GM12878 (cell line): ENCODE measurements at regions not wholly inside any gene's neighbourhood (a gene's known extent, or its start where the extent isn't known, plus 50 kb on each side); places are given as distances from the start of the nearest gene placed in this dataset.

Experiments
- ATF7 ChIP-seq: fragments of 450-650 bp; IDR thresholded peaks from 2 replicates; pipeline ENCODE4 v1.6.1; 2016; ENCODE audit warnings: low read depth, mild to moderate bottlenecking
- ETV6 ChIP-seq, 2 experiments: fragments of 450-650 bp in 1 of 2; IDR thresholded peaks in 1 of 2; conservative IDR thresholded peaks in 1 of 2; 2 replicates each; pipeline ENCODE4 v1.6.1; 2014; ENCODE audit warnings: antibody characterized with exemption in 1 of 2, borderline replicate concordance in 1 of 2, low read depth in 1 of 2, mild to moderate bottlenecking in 1 of 2, moderate library complexity in 1 of 2
- HCFC1 ChIP-seq: fragments of 150-350 bp; IDR thresholded peaks from 2 replicates; pipeline ENCODE4 v1.6.1; 2014; ENCODE audit warnings: low read length
- SUZ12 ChIP-seq: fragments of 200-600 bp; sonication (generic); IDR thresholded peaks from one replicate; pipeline ENCODE4 v1.6.1; 2018; ENCODE audit warnings: antibody characterized with exemption, mild to moderate bottlenecking; ENCODE audit not compliant: unreplicated experiment
- TARDBP ChIP-seq: IDR thresholded peaks from 2 replicates; pipeline ENCODE4 v1.6.1; 2016; ENCODE audit warnings: borderline replicate concordance
- TBL1XR1 ChIP-seq: IDR thresholded peaks from 2 replicates; pipeline ENCODE4 v1.6.1; 2012; ENCODE audit warnings: low read depth, low read length, improper control_type of control experiment
- TF ChIP-seq, protein P1 (sequence below), 3 experiments: IDR thresholded peaks in 2 of 3; conservative IDR thresholded peaks in 1 of 3; 2 replicates each; pipeline ENCODE4 v1.5.1; 2011; ENCODE audit warnings: low read depth in 3 of 3, low read length in 3 of 3, mild to moderate bottlenecking in 3 of 3, control low read depth in 2 of 3, moderate library complexity in 2 of 3, inconsistent platforms in 1 of 3, mixed read lengths in 1 of 3; ENCODE audit not compliant: control insufficient read depth in 2 of 3, insufficient read depth in 1 of 3; ENCODE audit errors: extremely low read depth in 1 of 3
- TF ChIP-seq, protein P2 (sequence below): fragments of 450-650 bp; IDR thresholded peaks from 2 replicates; pipeline ENCODE4 v1.6.1; 2017; ENCODE audit warnings: low read depth, mild to moderate bottlenecking, moderate library complexity
- TF ChIP-seq, protein P3 (sequence below): IDR thresholded peaks from 2 replicates; pipeline ENCODE4 v1.6.1; 2012; ENCODE audit warnings: mild to moderate bottlenecking, low read depth, low read length
- TF ChIP-seq, protein P4 (sequence below): fragments of 150-350 bp; IDR thresholded peaks from 2 replicates; pipeline ENCODE4 v1.6.1; 2014; ENCODE audit warnings: mild to moderate bottlenecking, low read depth, low read length
- TF ChIP-seq, protein P5 (sequence below): fragments of 450-650 bp; IDR thresholded peaks from 2 replicates; pipeline ENCODE4 v1.6.1; 2018; ENCODE audit warnings: borderline replicate concordance, mild to moderate bottlenecking; ENCODE audit not compliant: partially characterized antibody

DNA sequence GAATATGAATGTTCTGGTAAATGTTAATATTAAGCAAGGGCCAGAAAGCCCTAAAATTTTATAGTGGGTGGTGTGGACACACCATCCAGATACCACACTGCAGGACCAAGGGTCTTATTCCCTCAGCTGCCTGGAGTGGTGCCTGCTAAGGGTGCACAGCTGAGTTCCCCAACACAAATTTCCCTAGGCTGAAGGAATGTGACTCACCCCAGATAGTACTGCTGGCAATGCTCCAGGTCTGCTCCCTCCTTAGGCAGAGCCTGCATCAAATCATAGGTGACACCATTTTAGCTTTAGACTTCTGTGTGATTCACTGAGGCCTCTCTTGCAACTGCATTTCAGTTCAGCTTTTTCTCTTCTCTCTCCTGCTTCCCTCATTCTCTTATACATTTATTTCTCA lies 321.1 kb downstream of the SATB2 start:
- TF ChIP-seq, protein P1, sequence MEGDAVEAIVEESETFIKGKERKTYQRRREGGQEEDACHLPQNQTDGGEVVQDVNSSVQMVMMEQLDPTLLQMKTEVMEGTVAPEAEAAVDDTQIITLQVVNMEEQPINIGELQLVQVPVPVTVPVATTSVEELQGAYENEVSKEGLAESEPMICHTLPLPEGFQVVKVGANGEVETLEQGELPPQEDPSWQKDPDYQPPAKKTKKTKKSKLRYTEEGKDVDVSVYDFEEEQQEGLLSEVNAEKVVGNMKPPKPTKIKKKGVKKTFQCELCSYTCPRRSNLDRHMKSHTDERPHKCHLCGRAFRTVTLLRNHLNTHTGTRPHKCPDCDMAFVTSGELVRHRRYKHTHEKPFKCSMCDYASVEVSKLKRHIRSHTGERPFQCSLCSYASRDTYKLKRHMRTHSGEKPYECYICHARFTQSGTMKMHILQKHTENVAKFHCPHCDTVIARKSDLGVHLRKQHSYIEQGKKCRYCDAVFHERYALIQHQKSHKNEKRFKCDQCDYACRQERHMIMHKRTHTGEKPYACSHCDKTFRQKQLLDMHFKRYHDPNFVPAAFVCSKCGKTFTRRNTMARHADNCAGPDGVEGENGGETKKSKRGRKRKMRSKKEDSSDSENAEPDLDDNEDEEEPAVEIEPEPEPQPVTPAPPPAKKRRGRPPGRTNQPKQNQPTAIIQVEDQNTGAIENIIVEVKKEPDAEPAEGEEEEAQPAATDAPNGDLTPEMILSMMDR (IDR thresholded peaks at IDR 0.05 in 2 of 3, conservative IDR thresholded peaks at IDR 0.05 in 1 of 3; ENCODE audit: control insufficient read depth in 2 of 3, extremely low read depth in 1 of 3, insufficient read depth in 1 of 3, low read depth in 3 of 3, low read length in 3 of 3) = no peak
- TF ChIP-seq, protein P2, sequence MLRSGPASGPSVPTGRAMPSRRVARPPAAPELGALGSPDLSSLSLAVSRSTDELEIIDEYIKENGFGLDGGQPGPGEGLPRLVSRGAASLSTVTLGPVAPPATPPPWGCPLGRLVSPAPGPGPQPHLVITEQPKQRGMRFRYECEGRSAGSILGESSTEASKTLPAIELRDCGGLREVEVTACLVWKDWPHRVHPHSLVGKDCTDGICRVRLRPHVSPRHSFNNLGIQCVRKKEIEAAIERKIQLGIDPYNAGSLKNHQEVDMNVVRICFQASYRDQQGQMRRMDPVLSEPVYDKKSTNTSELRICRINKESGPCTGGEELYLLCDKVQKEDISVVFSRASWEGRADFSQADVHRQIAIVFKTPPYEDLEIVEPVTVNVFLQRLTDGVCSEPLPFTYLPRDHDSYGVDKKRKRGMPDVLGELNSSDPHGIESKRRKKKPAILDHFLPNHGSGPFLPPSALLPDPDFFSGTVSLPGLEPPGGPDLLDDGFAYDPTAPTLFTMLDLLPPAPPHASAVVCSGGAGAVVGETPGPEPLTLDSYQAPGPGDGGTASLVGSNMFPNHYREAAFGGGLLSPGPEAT = no peak
- TF ChIP-seq SUZ12 (no peak), HCFC1 (no peak), TBL1XR1 (no peak), ATF7 (no peak), TARDBP (no peak), ETV6 (conservative IDR thresholded peaks at IDR 0.05 in 1 of 2, IDR thresholded peaks at IDR 0.05 in 1 of 2; ENCODE audit: borderline replicate concordance in 1 of 2, low read depth in 1 of 2) (no peak)
- TF ChIP-seq, protein P3, sequence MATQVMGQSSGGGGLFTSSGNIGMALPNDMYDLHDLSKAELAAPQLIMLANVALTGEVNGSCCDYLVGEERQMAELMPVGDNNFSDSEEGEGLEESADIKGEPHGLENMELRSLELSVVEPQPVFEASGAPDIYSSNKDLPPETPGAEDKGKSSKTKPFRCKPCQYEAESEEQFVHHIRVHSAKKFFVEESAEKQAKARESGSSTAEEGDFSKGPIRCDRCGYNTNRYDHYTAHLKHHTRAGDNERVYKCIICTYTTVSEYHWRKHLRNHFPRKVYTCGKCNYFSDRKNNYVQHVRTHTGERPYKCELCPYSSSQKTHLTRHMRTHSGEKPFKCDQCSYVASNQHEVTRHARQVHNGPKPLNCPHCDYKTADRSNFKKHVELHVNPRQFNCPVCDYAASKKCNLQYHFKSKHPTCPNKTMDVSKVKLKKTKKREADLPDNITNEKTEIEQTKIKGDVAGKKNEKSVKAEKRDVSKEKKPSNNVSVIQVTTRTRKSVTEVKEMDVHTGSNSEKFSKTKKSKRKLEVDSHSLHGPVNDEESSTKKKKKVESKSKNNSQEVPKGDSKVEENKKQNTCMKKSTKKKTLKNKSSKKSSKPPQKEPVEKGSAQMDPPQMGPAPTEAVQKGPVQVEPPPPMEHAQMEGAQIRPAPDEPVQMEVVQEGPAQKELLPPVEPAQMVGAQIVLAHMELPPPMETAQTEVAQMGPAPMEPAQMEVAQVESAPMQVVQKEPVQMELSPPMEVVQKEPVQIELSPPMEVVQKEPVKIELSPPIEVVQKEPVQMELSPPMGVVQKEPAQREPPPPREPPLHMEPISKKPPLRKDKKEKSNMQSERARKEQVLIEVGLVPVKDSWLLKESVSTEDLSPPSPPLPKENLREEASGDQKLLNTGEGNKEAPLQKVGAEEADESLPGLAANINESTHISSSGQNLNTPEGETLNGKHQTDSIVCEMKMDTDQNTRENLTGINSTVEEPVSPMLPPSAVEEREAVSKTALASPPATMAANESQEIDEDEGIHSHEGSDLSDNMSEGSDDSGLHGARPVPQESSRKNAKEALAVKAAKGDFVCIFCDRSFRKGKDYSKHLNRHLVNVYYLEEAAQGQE = no peak
- TF ChIP-seq, protein P4, sequence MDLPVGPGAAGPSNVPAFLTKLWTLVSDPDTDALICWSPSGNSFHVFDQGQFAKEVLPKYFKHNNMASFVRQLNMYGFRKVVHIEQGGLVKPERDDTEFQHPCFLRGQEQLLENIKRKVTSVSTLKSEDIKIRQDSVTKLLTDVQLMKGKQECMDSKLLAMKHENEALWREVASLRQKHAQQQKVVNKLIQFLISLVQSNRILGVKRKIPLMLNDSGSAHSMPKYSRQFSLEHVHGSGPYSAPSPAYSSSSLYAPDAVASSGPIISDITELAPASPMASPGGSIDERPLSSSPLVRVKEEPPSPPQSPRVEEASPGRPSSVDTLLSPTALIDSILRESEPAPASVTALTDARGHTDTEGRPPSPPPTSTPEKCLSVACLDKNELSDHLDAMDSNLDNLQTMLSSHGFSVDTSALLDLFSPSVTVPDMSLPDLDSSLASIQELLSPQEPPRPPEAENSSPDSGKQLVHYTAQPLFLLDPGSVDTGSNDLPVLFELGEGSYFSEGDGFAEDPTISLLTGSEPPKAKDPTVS = no peak
- TF ChIP-seq, protein P5, sequence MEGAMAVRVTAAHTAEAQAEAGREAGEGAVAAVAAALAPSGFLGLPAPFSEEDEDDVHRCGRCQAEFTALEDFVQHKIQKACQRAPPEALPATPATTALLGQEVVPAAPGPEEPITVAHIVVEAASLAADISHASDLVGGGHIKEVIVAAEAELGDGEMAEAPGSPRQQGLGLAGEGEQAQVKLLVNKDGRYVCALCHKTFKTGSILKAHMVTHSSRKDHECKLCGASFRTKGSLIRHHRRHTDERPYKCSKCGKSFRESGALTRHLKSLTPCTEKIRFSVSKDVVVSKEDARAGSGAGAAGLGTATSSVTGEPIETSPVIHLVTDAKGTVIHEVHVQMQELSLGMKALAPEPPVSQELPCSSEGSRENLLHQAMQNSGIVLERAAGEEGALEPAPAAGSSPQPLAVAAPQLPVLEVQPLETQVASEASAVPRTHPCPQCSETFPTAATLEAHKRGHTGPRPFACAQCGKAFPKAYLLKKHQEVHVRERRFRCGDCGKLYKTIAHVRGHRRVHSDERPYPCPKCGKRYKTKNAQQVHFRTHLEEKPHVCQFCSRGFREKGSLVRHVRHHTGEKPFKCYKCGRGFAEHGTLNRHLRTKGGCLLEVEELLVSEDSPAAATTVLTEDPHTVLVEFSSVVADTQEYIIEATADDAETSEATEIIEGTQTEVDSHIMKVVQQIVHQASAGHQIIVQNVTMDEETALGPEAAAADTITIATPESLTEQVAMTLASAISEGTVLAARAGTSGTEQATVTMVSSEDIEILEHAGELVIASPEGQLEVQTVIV = no peak
